ENCODE measurements at regions not wholly inside any gene's neighbourhood (a gene's known extent, or its start where the extent isn't known, plus 50 kb on each side); places are given as distances from the start of the nearest gene placed in this dataset.

DNA sequence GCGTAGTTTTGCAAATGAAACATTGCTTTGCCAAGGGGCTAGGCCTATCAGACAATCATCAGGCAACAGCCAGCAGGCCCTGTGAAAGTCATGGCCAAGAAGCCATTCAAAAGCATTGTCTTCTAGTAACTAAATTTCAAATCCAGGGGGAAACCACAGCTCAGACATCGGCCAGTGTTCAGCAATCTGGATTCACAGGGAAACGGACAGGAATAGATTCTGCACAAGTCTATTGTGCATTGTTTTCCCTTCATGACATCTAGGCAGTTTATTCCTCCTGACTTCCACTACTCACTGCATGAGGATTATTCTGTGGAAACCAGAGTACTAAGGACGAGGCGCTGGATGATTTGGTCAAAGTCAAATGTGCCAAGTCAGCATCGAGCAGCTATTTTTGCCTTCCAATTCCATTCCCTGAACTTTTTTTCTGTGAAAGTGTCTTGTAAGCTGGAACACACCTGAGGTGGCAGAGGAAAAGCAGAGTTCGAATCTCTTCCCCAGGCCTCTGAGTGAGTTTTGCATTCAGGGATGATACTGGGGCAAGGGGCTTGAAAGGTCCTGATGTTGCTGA is 75.4 kb downstream of the VCPKMT start:
- DNase-seq (ENCODE audit: low read depth, low spot score), result no peak
- no peaks in the 10 kb centered on the region for H3K27me3 ChIP-seq (ENCODE audit: control insufficient read depth, insufficient read depth, low read length)
- ATAC-seq, result peak; percentile 23
- H3K4me3 ChIP-seq (ENCODE audit: low read depth in 2 of 2, low read length in 2 of 2), result no peak overlapping the region
- H3K27ac ChIP-seq (ENCODE audit: low read length), result peak overlapping the region; percentile 84
- intact Hi-C loops (cut with micrococcal nuclease; ENCODE audit: unreplicated experiment), result no loop called here
- no TSS peak for BruUV-seq (replicated peaks)
- H3K9me3 ChIP-seq (ENCODE audit: control insufficient read depth, insufficient read depth, low read depth, low read length), result no peaks in the 10 kb centered on the region
- POLR2A ChIA-PET, result no interaction called here
- H3K36me3 ChIP-seq (ENCODE audit: control insufficient read depth, insufficient read depth, low read length), result no peaks in the 10 kb centered on the region
- CTCF ChIA-PET, result no interaction called here
- in situ Hi-C loops (cut with HindIII; ENCODE audit: low pct_unique_long_range_greater_than_20kb, low sequenced_read_pairs), result no loop called here
- H3K4me1 ChIP-seq (ENCODE audit: control insufficient read depth, insufficient read depth, low read length), result peaks cover 20% of the 10 kb centered on the region
- TF ChIP-seq REST (IDR thresholded peaks at IDR 0.05; ENCODE audit: insufficient read depth in 1 of 2, low read depth in 2 of 2, low read length in 1 of 2), result no peak
- TF ChIP-seq POLR2AphosphoS5 (IDR thresholded peaks at IDR 0.05; ENCODE audit: low read depth, low read length), result no peak
- TF ChIP-seq TCF7L2 (IDR thresholded peaks at IDR 0.05; ENCODE audit: low read depth, low read length), result no peak
- no peak for TF ChIP-seq SIN3A (IDR thresholded peaks at IDR 0.05; ENCODE audit: borderline replicate concordance, insufficient read depth, low read depth, low read length)
- TF ChIP-seq, protein P1, sequence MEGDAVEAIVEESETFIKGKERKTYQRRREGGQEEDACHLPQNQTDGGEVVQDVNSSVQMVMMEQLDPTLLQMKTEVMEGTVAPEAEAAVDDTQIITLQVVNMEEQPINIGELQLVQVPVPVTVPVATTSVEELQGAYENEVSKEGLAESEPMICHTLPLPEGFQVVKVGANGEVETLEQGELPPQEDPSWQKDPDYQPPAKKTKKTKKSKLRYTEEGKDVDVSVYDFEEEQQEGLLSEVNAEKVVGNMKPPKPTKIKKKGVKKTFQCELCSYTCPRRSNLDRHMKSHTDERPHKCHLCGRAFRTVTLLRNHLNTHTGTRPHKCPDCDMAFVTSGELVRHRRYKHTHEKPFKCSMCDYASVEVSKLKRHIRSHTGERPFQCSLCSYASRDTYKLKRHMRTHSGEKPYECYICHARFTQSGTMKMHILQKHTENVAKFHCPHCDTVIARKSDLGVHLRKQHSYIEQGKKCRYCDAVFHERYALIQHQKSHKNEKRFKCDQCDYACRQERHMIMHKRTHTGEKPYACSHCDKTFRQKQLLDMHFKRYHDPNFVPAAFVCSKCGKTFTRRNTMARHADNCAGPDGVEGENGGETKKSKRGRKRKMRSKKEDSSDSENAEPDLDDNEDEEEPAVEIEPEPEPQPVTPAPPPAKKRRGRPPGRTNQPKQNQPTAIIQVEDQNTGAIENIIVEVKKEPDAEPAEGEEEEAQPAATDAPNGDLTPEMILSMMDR (IDR thresholded peaks at IDR 0.05), result no peak

GRCh38 chr14:50041980-50042379 is 74.4 kb downstream of the VCPKMT start:
- Histone ChIP-seq H3K27ac (ENCODE audit: low read length) (peak overlapping the region; percentile 25; the same call in 1 of the 2 replicates), H3K36me3 (ENCODE audit: control insufficient read depth, insufficient read depth, low read length) (no peaks in the 10 kb centered on the region), H3K9me3 (ENCODE audit: control insufficient read depth, insufficient read depth, low read depth, low read length) (no peaks in the 10 kb centered on the region), H3K27me3 (ENCODE audit: control insufficient read depth, insufficient read depth, low read length) (no peaks in the 10 kb centered on the region), H3K4me3 (ENCODE audit: low read depth in 2 of 2, low read length in 2 of 2) (no peak overlapping the region), H3K4me1 (ENCODE audit: control insufficient read depth, insufficient read depth, low read length) (peaks cover 20% of the 10 kb centered on the region)
- CTCF ChIA-PET, result no interaction called here
- intact Hi-C loops (cut with micrococcal nuclease; ENCODE audit: unreplicated experiment) (no loop called here), in situ Hi-C loops (cut with HindIII; ENCODE audit: low pct_unique_long_range_greater_than_20kb, low sequenced_read_pairs) (no loop called here)
- TF ChIP-seq, protein P1 (IDR thresholded peaks at IDR 0.05), result no peak
- TF ChIP-seq TCF7L2 (IDR thresholded peaks at IDR 0.05; ENCODE audit: low read depth, low read length), result no peak
- TF ChIP-seq SIN3A (IDR thresholded peaks at IDR 0.05; ENCODE audit: borderline replicate concordance, insufficient read depth, low read depth, low read length), result no peak
- TF ChIP-seq REST (IDR thresholded peaks at IDR 0.05; ENCODE audit: insufficient read depth in 1 of 2, low read depth in 2 of 2, low read length in 1 of 2), result no peak
- no peak for TF ChIP-seq POLR2AphosphoS5 (IDR thresholded peaks at IDR 0.05; ENCODE audit: low read depth, low read length)
- DNase-seq (ENCODE audit: low read depth, low spot score), result no peak
- no peak for ATAC-seq
- no TSS peak for BruUV-seq (replicated peaks)
- POLR2A ChIA-PET, result no interaction called here

All from Panc1 (cell line).